ENCODE measurements at regions not wholly inside any gene's neighbourhood (a gene's known extent, or its start where the extent isn't known, plus 50 kb on each side); places are given as distances from the start of the nearest gene placed in this dataset.
"Not testable (repeated sequence)": the region's sequence is repeated elsewhere in the genome, so short reads cannot be mapped to it uniquely, and the experiment has no call there.

DNA sequence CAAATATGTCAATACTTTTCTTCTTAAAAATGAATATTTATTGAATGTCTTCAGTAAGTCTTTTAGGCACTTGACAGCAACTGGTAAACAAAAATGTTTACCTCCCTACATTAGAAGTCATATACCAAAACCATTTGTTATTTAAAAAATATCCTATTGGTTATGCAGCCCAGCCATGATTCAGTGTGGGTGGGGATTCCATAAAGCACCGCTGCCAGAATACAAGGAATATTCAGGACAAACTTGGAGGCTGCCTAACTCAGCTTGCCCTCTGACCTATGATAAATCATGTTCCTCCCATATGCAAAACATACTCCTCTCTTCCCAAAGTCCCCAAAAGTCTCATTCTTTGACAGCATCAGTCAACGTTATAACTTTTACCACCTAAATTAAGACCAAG lies 486.8 kb upstream of the IRAK1BP1 start:
- Histone ChIP-seq H3K9me3 (ENCODE audit: insufficient read depth, low read depth) (no peaks in the 10 kb centered on the region), H3F3A (ENCODE audit: insufficient read depth, low read depth) (no peaks in the 10 kb centered on the region)

DNA sequence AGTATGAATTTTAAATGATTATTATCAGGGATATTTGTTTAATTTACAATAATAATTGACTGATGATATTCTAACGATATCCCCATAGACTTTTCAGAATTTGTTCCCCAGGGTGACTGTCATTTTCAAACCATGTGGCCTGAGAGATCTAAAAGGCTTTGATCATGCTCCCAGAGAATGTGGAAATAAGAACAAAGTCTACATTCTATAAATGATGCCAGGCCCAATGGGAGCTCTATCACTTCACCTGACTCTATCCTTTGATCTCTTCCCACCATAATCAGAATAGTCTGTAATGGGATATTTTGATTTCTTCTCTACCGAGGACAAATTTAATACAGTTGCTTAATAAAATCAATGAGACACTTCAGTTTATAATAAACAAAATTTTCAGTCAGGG lies 483.4 kb upstream of the IRAK1BP1 start:
- Histone ChIP-seq H3K4me1 (replicated peaks; ENCODE audit: insufficient read depth) (no peaks in the 10 kb centered on the region), H2AFZ (no peak overlapping the region), H3K79me2 (ENCODE audit: low read depth) (no peaks in the 10 kb centered on the region), H3K36me3 (ENCODE audit: low read depth) (no peaks in the 10 kb centered on the region), H3F3A (ENCODE audit: insufficient read depth, low read depth) (no peaks in the 10 kb centered on the region), H3K4me2 (no peak overlapping the region), H3K4me3 (no peak overlapping the region), H3K9me2 (ENCODE audit: insufficient read depth) (no peaks in the 10 kb centered on the region), H3K9me3 (ENCODE audit: insufficient read depth, low read depth) (no peaks in the 10 kb centered on the region), H4K20me1 (ENCODE audit: insufficient read depth) (no peaks in the 10 kb centered on the region), H3K27ac (no peak overlapping the region), H3K27me3 (ENCODE audit: insufficient read depth, low read depth) (no peaks in the 10 kb centered on the region)
- CTCF ChIA-PET, result no interaction called here
- POLR2A ChIA-PET (ENCODE audit: unreplicated experiment), result no interaction called here
- no TSS peak for BruUV-seq (replicated peaks)
- intact Hi-C loops (cut with micrococcal nuclease; ENCODE audit: unreplicated experiment), result no loop called here
- TF ChIP-seq EZH2 (IDR thresholded peaks at IDR 0.05; ENCODE audit: low read depth), result no peak
- TF ChIP-seq, protein P1, sequence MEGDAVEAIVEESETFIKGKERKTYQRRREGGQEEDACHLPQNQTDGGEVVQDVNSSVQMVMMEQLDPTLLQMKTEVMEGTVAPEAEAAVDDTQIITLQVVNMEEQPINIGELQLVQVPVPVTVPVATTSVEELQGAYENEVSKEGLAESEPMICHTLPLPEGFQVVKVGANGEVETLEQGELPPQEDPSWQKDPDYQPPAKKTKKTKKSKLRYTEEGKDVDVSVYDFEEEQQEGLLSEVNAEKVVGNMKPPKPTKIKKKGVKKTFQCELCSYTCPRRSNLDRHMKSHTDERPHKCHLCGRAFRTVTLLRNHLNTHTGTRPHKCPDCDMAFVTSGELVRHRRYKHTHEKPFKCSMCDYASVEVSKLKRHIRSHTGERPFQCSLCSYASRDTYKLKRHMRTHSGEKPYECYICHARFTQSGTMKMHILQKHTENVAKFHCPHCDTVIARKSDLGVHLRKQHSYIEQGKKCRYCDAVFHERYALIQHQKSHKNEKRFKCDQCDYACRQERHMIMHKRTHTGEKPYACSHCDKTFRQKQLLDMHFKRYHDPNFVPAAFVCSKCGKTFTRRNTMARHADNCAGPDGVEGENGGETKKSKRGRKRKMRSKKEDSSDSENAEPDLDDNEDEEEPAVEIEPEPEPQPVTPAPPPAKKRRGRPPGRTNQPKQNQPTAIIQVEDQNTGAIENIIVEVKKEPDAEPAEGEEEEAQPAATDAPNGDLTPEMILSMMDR (conservative IDR thresholded peaks at IDR 0.05), result no peak
- DNase-seq, result no peak

More for the DNA sequence above, 486.8 kb upstream of the IRAK1BP1 start:
- Histone ChIP-seq H3K4me3 (no peak overlapping the region), H3K27ac (no peak overlapping the region), H3K4me2 (no peak overlapping the region), H2AFZ (no peak overlapping the region), H3K36me3 (ENCODE audit: low read depth) (no peaks in the 10 kb centered on the region), H3K79me2 (ENCODE audit: low read depth) (no peaks in the 10 kb centered on the region), H3K9me2 (ENCODE audit: insufficient read depth) (no peaks in the 10 kb centered on the region), H3K27me3 (ENCODE audit: insufficient read depth, low read depth) (no peaks in the 10 kb centered on the region), H3K4me1 (replicated peaks; ENCODE audit: insufficient read depth) (no peaks in the 10 kb centered on the region), H4K20me1 (ENCODE audit: insufficient read depth) (no peaks in the 10 kb centered on the region)
- CTCF ChIA-PET, result no interaction called here
- TF ChIP-seq, protein P1 (conservative IDR thresholded peaks at IDR 0.05), result no peak
- no peak for TF ChIP-seq EZH2 (IDR thresholded peaks at IDR 0.05; ENCODE audit: low read depth)
- intact Hi-C loops (cut with micrococcal nuclease; ENCODE audit: unreplicated experiment), result no loop called here
- BruUV-seq (replicated peaks), result no TSS peak
- POLR2A ChIA-PET (ENCODE audit: unreplicated experiment), result no interaction called here
- no peak for DNase-seq

DNA sequence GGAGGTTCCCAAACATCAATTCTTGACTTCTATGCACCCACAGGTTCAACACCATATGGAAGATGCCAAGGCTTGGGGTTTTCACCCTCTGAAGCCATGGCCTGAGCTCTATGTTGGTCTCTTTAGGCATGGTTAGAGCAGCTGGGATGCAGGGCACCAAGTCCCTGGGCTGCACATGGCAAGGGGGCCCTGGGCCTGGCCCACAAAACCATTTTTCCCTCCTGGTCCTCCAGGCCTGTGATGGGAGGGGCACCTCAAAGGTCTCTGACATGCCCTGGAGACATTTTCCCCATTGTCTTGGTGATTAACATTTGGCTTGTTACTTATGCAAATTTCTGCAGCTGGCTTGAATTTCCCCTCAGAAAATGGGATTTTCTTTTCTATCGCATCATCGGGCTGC lies 480.5 kb upstream of the IRAK1BP1 start:
- H3K79me2 ChIP-seq (ENCODE audit: low read depth); H3K4me3 ChIP-seq; H3K27me3 ChIP-seq (ENCODE audit: insufficient read depth, low read depth); H4K20me1 ChIP-seq (ENCODE audit: insufficient read depth); H3K9me3 ChIP-seq (ENCODE audit: insufficient read depth, low read depth); H3K36me3 ChIP-seq (ENCODE audit: low read depth); POLR2A ChIA-PET (ENCODE audit: unreplicated experiment); H3K4me2 ChIP-seq; H3K27ac ChIP-seq; DNase-seq; intact Hi-C loops (cut with micrococcal nuclease; ENCODE audit: unreplicated experiment); H3K9me2 ChIP-seq (ENCODE audit: insufficient read depth); H3F3A ChIP-seq (ENCODE audit: insufficient read depth, low read depth); CTCF ChIA-PET; BruUV-seq (replicated peaks); H3K4me1 ChIP-seq (replicated peaks; ENCODE audit: insufficient read depth); H2AFZ ChIP-seq: not testable (repeated sequence)

DNA sequence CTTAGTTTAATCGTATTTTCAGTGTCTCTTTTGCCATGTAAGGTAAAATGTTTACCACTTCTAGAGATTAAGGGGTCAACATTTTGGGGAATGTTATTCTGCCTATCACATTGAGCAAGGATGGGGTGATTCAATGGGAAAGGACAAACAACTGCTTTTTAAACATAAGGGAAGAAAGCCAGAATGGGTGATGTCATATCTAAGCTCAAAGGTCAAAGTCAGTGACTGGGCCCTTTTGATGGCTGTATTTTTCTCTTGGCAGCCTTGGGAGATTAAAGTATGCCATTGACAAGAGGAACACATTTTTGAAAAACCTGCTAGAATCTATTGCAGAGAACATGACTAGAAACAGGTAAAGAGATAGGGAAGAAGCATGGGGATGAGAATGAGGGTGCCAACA lies 477.3 kb upstream of the IRAK1BP1 start:
- TF ChIP-seq, protein P1 (conservative IDR thresholded peaks at IDR 0.05), result no peak
- TF ChIP-seq EZH2 (IDR thresholded peaks at IDR 0.05; ENCODE audit: low read depth), result no peak
- Histone ChIP-seq H3K9me2 (ENCODE audit: insufficient read depth) (no peaks in the 10 kb centered on the region), H3K9me3 (ENCODE audit: insufficient read depth, low read depth) (no peaks in the 10 kb centered on the region), H3K27me3 (ENCODE audit: insufficient read depth, low read depth) (no peaks in the 10 kb centered on the region), H3F3A (ENCODE audit: insufficient read depth, low read depth) (no peaks in the 10 kb centered on the region), H3K79me2 (ENCODE audit: low read depth) (no peaks in the 10 kb centered on the region), H3K4me1 (replicated peaks; ENCODE audit: insufficient read depth) (no peaks in the 10 kb centered on the region), H3K4me2 (no peak overlapping the region), H4K20me1 (ENCODE audit: insufficient read depth) (no peaks in the 10 kb centered on the region), H3K27ac (no peak overlapping the region), H2AFZ (no peak overlapping the region), H3K36me3 (ENCODE audit: low read depth) (no peaks in the 10 kb centered on the region), H3K4me3 (no peak overlapping the region)
- no TSS peak for BruUV-seq (replicated peaks)
- ChIA-PET CTCF (no interaction called here), POLR2A (ENCODE audit: unreplicated experiment) (interaction anchor here (0.7 kb wide), 1 partner anchor 1234 kb away, joined by 3 read pairs; no protein-coding TSS in a partner anchor)
- no peak for DNase-seq
- intact Hi-C loops (cut with micrococcal nuclease; ENCODE audit: unreplicated experiment), result no loop called here

Measured in PC-9 (cell line).